Stomach smooth muscle (tissue), 2 donors: ENCODE measurements at regions not wholly inside any gene's neighbourhood (a gene's known extent, or its start where the extent isn't known, plus 50 kb on each side); places are given as distances from the start of the nearest gene placed in this dataset.

Source experiments
- H3K27ac ChIP-seq: one replicate; pipeline ENCODE4 v1.7.0; 2013; ENCODE audit warnings: mild to moderate bottlenecking, low read length, inconsistent platforms
- H3K27me3 ChIP-seq, 2 donors: one replicate each; pipeline ENCODE4 v1.7.0; 2013; ENCODE audit warnings: low read length in 2 of 2; ENCODE audit not compliant: insufficient read depth in 2 of 2, control insufficient read depth in 1 of 2
- H3K36me3 ChIP-seq, 2 donors: one replicate each; pipeline ENCODE4 v1.7.0; 2013; ENCODE audit warnings: low read length in 2 of 2; ENCODE audit not compliant: control insufficient read depth in 2 of 2, insufficient read depth in 2 of 2
- H3K4me1 ChIP-seq: one replicate; pipeline ENCODE4 v1.7.0; 2013; ENCODE audit warnings: low read length; ENCODE audit not compliant: control insufficient read depth, insufficient read depth
- H3K4me3 ChIP-seq, 2 donors: one replicate each; pipeline ENCODE4 v1.7.0; 2013; ENCODE audit warnings: low read length in 2 of 2
- H3K9ac ChIP-seq, 2 donors: one replicate each; pipeline ENCODE4 v1.7.0; 2013; ENCODE audit warnings: low read length in 2 of 2, mild to moderate bottlenecking in 1 of 2
- H3K9me3 ChIP-seq, 2 donors: one replicate each; pipeline ENCODE4 v1.7.0; 2013; ENCODE audit warnings: low read length in 2 of 2; ENCODE audit not compliant: control insufficient read depth in 2 of 2
- donor health status: healthy.
- donor health status: Pancreatic carcinoma.

- Histone ChIP-seq H3K27me3 (no peaks in the 10 kb centered on the region), H3K9me3 (no peaks in the 10 kb centered on the region), H3K4me3 (no peak overlapping the region), H3K9ac (no peak overlapping the region), H3K27ac (no peak overlapping the region), H3K4me1 (no peaks in the 10 kb centered on the region), H3K36me3 (no peaks in the 10 kb centered on the region)
Measured at GRCh38 chr5:98101131-98101530, 672.3 kb upstream of the RGMB start.

GRCh38 chr5:98102936-98103335, 670.5 kb upstream of the RGMB start:
- no peaks in the 10 kb centered on the region for H3K4me1 ChIP-seq
- no peaks in the 10 kb centered on the region for H3K9me3 ChIP-seq
- no peaks in the 10 kb centered on the region for H3K36me3 ChIP-seq
- H3K27me3 ChIP-seq: no peaks in the 10 kb centered on the region
- H3K4me3 ChIP-seq: no peak overlapping the region
- H3K9ac ChIP-seq: no peak overlapping the region
- no peak overlapping the region for H3K27ac ChIP-seq

- H3K9ac ChIP-seq: no peak overlapping the region
- H3K36me3 ChIP-seq: no peaks in the 10 kb centered on the region
- H3K27ac ChIP-seq: no peak overlapping the region
- H3K9me3 ChIP-seq: no peaks in the 10 kb centered on the region
- H3K27me3 ChIP-seq: no peaks in the 10 kb centered on the region
- no peak overlapping the region for H3K4me3 ChIP-seq
- no peaks in the 10 kb centered on the region for H3K4me1 ChIP-seq
Measured at GRCh38 chr5:98103807-98104206, 669.7 kb upstream of the RGMB start.

- H3K9ac ChIP-seq: no peak overlapping the region
- H3K4me1 ChIP-seq: no peaks in the 10 kb centered on the region
- no peak overlapping the region for H3K27ac ChIP-seq
- H3K4me3 ChIP-seq: no peak overlapping the region
- no peaks in the 10 kb centered on the region for H3K27me3 ChIP-seq
- H3K36me3 ChIP-seq: no peaks in the 10 kb centered on the region
- no peaks in the 10 kb centered on the region for H3K9me3 ChIP-seq
Measured at GRCh38 chr5:98104454-98105188, 668.8 kb upstream of the RGMB start.

- no peaks in the 10 kb centered on the region for H3K27me3 ChIP-seq
- no peak overlapping the region for H3K4me3 ChIP-seq
- H3K4me1 ChIP-seq: no peaks in the 10 kb centered on the region
- H3K27ac ChIP-seq: no peak overlapping the region
- H3K9ac ChIP-seq: no peak overlapping the region
- no peaks in the 10 kb centered on the region for H3K9me3 ChIP-seq
- no peaks in the 10 kb centered on the region for H3K36me3 ChIP-seq
Measured at GRCh38 chr5:98105681-98106080, 667.8 kb upstream of the RGMB start.

GRCh38 chr5:98106116-98107031, 667.1 kb upstream of the RGMB start:
- Histone ChIP-seq H3K27ac (no peak overlapping the region), H3K9ac (no peak overlapping the region), H3K36me3 (no peaks in the 10 kb centered on the region), H3K27me3 (no peaks in the 10 kb centered on the region), H3K4me3 (no peak overlapping the region), H3K9me3 (no peaks in the 10 kb centered on the region), H3K4me1 (no peaks in the 10 kb centered on the region)

GRCh38 chr5:98108497-98108896, 665.0 kb upstream of the RGMB start:
- no peak overlapping the region for H3K27ac ChIP-seq
- no peaks in the 10 kb centered on the region for H3K36me3 ChIP-seq
- no peaks in the 10 kb centered on the region for H3K4me1 ChIP-seq
- no peaks in the 10 kb centered on the region for H3K27me3 ChIP-seq
- no peak overlapping the region for H3K4me3 ChIP-seq
- H3K9me3 ChIP-seq: no peaks in the 10 kb centered on the region
- H3K9ac ChIP-seq: no peak overlapping the region

GRCh38 chr5:98109561-98110006, 663.9 kb upstream of the RGMB start:
- Histone ChIP-seq H3K9me3 (no peaks in the 10 kb centered on the region), H3K27ac (no peak overlapping the region), H3K4me1 (no peaks in the 10 kb centered on the region), H3K36me3 (no peaks in the 10 kb centered on the region), H3K9ac (no peak overlapping the region), H3K4me3 (no peak overlapping the region), H3K27me3 (no peaks in the 10 kb centered on the region)

- Histone ChIP-seq H3K27me3 (no peaks in the 10 kb centered on the region), H3K36me3 (no peaks in the 10 kb centered on the region), H3K27ac (no peak overlapping the region), H3K9ac (no peak overlapping the region), H3K4me3 (no peak overlapping the region), H3K9me3 (no peaks in the 10 kb centered on the region), H3K4me1 (no peaks in the 10 kb centered on the region)
Measured at GRCh38 chr5:98110282-98110691, 663.2 kb upstream of the RGMB start.

GRCh38 chr5:98110791-98111190, 662.7 kb upstream of the RGMB start:
- Histone ChIP-seq H3K4me3 (no peak overlapping the region), H3K4me1 (no peaks in the 10 kb centered on the region), H3K9ac (no peak overlapping the region), H3K27me3 (no peaks in the 10 kb centered on the region), H3K36me3 (no peaks in the 10 kb centered on the region), H3K9me3 (no peaks in the 10 kb centered on the region), H3K27ac (no peak overlapping the region)

- Histone ChIP-seq H3K27me3 (no peaks in the 10 kb centered on the region), H3K36me3 (no peaks in the 10 kb centered on the region), H3K4me3 (no peak overlapping the region)
Measured at GRCh38 chr5:98111686-98112085, 661.8 kb upstream of the RGMB start.

More at GRCh38 chr5:98111686-98112085, 661.8 kb upstream of the RGMB start:
- Histone ChIP-seq H3K4me1 (no peaks in the 10 kb centered on the region), H3K27ac (no peak overlapping the region), H3K9me3 (no peaks in the 10 kb centered on the region), H3K9ac (no peak overlapping the region)
